NCI-H1694 treated with DMSO at 0.1 percent for 48 hours (cell line): ENCODE measurements at regions not wholly inside any gene's neighbourhood (a gene's known extent, or its start where the extent isn't known, plus 50 kb on each side); places are given as distances from the start of the nearest gene placed in this dataset.

ENCODE experiments used
- DNase-seq: peaks from one replicate; lab custom pipeline; 2025; lab: John Stamatoyannopoulos, UW

- DNase-seq = peak; percentile 62
Measured at GRCh38 chr5:155850370-155850769, 476.6 kb upstream of the SGCD start.

GRCh38 chr5:155866971-155867370 is 460.0 kb upstream of the SGCD start:
- DNase-seq = no peak

GRCh38 chr5:155867522-155868088 is 459.4 kb upstream of the SGCD start:
- DNase-seq = no peak

GRCh38 chr5:155870636-155871035 is 456.3 kb upstream of the SGCD start:
- no peak for DNase-seq

GRCh38 chr5:155871623-155872022 is 455.3 kb upstream of the SGCD start:
- DNase-seq = no peak

GRCh38 chr5:155872629-155873220 is 454.2 kb upstream of the SGCD start:
- no peak for DNase-seq

GRCh38 chr5:155878991-155879575 is 447.9 kb upstream of the SGCD start:
- DNase-seq = no peak

- no peak for DNase-seq
Measured at GRCh38 chr5:155884041-155884440, 442.9 kb upstream of the SGCD start.

- DNase-seq = no peak
Measured at GRCh38 chr5:155885199-155885598, 441.8 kb upstream of the SGCD start.

GRCh38 chr5:155886311-155887031 is 440.5 kb upstream of the SGCD start:
- DNase-seq = no peak

GRCh38 chr5:155895484-155895883 is 431.5 kb upstream of the SGCD start:
- no peak for DNase-seq

- no peak for DNase-seq
Measured at GRCh38 chr5:155897761-155898160, 429.2 kb upstream of the SGCD start.

GRCh38 chr5:155898284-155898683 is 428.7 kb upstream of the SGCD start:
- no peak for DNase-seq

- no peak for DNase-seq
Measured at GRCh38 chr5:155903791-155904190, 423.2 kb upstream of the SGCD start.

- DNase-seq = no peak
Measured at GRCh38 chr5:155905364-155905763, 421.6 kb upstream of the SGCD start.

GRCh38 chr5:155906046-155906445 is 420.9 kb upstream of the SGCD start:
- no peak for DNase-seq

- DNase-seq = no peak
Measured at GRCh38 chr5:155908543-155908942, 418.4 kb upstream of the SGCD start.

GRCh38 chr5:155912291-155912690 is 414.7 kb upstream of the SGCD start:
- no peak for DNase-seq

- DNase-seq = no peak
Measured at GRCh38 chr5:155914766-155915165, 412.2 kb upstream of the SGCD start.

- DNase-seq = no peak
Measured at GRCh38 chr5:155915601-155916000, 411.4 kb upstream of the SGCD start.

- no peak for DNase-seq
Measured at GRCh38 chr5:155919126-155919525, 407.8 kb upstream of the SGCD start.

- no peak for DNase-seq
Measured at GRCh38 chr5:155919725-155920124, 407.2 kb upstream of the SGCD start.

- DNase-seq = no peak
Measured at GRCh38 chr5:155921621-155922020, 405.3 kb upstream of the SGCD start.
